ENCODE measurements at regions not wholly inside any gene's neighbourhood (a gene's known extent, or its start where the extent isn't known, plus 50 kb on each side); places are given as distances from the start of the nearest gene placed in this dataset.

- H3K4me1 Mint-ChIP-seq (ENCODE audit: low read depth, unreplicated experiment), result peaks cover 5% of the 10 kb centered on the region
- Histone ChIP-seq H2AFZ (ENCODE audit: low read depth, low read length) (no peak overlapping the region), H4K20me1 (ENCODE audit: insufficient read depth, low read length) (no peaks in the 10 kb centered on the region), H3K9me3 (ENCODE audit: insufficient read depth, low read depth, low read length) (no peaks in the 10 kb centered on the region), H3K27me3 (ENCODE audit: insufficient read depth, low read length) (no peaks in the 10 kb centered on the region), H3K4me3 (ENCODE audit: insufficient read depth, low read depth, low read length) (no peak overlapping the region), H3K79me2 (ENCODE audit: insufficient read depth, low read length) (no peaks in the 10 kb centered on the region), H3K4me2 (ENCODE audit: low read length) (no peak overlapping the region), H3K9ac (ENCODE audit: low read length) (no peak overlapping the region), H3K4me1 (ENCODE audit: insufficient read depth, low read length) (no peaks in the 10 kb centered on the region), H3K36me3 (ENCODE audit: insufficient read depth, low read length) (no peaks in the 10 kb centered on the region), H3K27ac (ENCODE audit: low read depth, low read length) (no peak overlapping the region)
- no peak overlapping the region for H3K27ac Mint-ChIP-seq (ENCODE audit: unreplicated experiment)
- no peaks in the 10 kb centered on the region for H3K9me3 Mint-ChIP-seq (ENCODE audit: unreplicated experiment)
- DNase-seq (ENCODE audit: low read depth) (no peak), FAIRE-seq (no peak)
- H3K27me3 Mint-ChIP-seq (ENCODE audit: low read depth, unreplicated experiment), result no peaks in the 10 kb centered on the region
- no peak overlapping the region for H3K4me3 Mint-ChIP-seq (ENCODE audit: unreplicated experiment)
- no peak for TF ChIP-seq CTCF (IDR thresholded peaks at IDR 0.05; ENCODE audit: insufficient read depth, low read depth, low read length)
- TF ChIP-seq EZH2 (IDR thresholded peaks at IDR 0.05; ENCODE audit: insufficient read depth, low read length), result no peak
- no peaks in the 10 kb centered on the region for H3K36me3 Mint-ChIP-seq (ENCODE audit: low read depth, unreplicated experiment)
These were observed 1507.2 kb upstream of the ZEB2 start for GRCh38 chr2:146027156-146027555.

GRCh38 chr2:146025519-146025918, 1505.6 kb upstream of the ZEB2 start:
- Histone ChIP-seq H3K9ac (ENCODE audit: low read length) (no peak overlapping the region), H3K9me3 (ENCODE audit: insufficient read depth, low read depth, low read length) (no peaks in the 10 kb centered on the region), H3K4me1 (ENCODE audit: insufficient read depth, low read length) (no peaks in the 10 kb centered on the region), H3K4me3 (ENCODE audit: insufficient read depth, low read depth, low read length) (no peak overlapping the region), H3K79me2 (ENCODE audit: insufficient read depth, low read length) (no peaks in the 10 kb centered on the region), H3K4me2 (ENCODE audit: low read length) (no peak overlapping the region), H2AFZ (ENCODE audit: low read depth, low read length) (no peak overlapping the region), H3K27ac (ENCODE audit: low read depth, low read length) (no peak overlapping the region), H3K27me3 (ENCODE audit: insufficient read depth, low read length) (no peaks in the 10 kb centered on the region), H3K36me3 (ENCODE audit: insufficient read depth, low read length) (no peaks in the 10 kb centered on the region), H4K20me1 (ENCODE audit: insufficient read depth, low read length) (no peaks in the 10 kb centered on the region)
- DNase-seq (ENCODE audit: low read depth), result no peak
- Mint-ChIP-seq H3K27me3 (ENCODE audit: low read depth, unreplicated experiment) (no peaks in the 10 kb centered on the region), H3K36me3 (ENCODE audit: low read depth, unreplicated experiment) (no peaks in the 10 kb centered on the region), H3K9me3 (ENCODE audit: unreplicated experiment) (no peaks in the 10 kb centered on the region), H3K27ac (ENCODE audit: unreplicated experiment) (no peak overlapping the region), H3K4me1 (ENCODE audit: low read depth, unreplicated experiment) (peaks cover 2% of the 10 kb centered on the region), H3K4me3 (ENCODE audit: unreplicated experiment) (no peak overlapping the region)
- TF ChIP-seq CTCF (IDR thresholded peaks at IDR 0.05; ENCODE audit: insufficient read depth, low read depth, low read length) (no peak), EZH2 (IDR thresholded peaks at IDR 0.05; ENCODE audit: insufficient read depth, low read length) (no peak)
- FAIRE-seq, result no peak

GRCh38 chr2:146024212-146024743, 1504.4 kb upstream of the ZEB2 start:
- H3K27ac ChIP-seq (ENCODE audit: low read depth, low read length), result no peak overlapping the region
- no peaks in the 10 kb centered on the region for H3K27me3 ChIP-seq (ENCODE audit: insufficient read depth, low read length)
- H3K27me3 Mint-ChIP-seq (ENCODE audit: low read depth, unreplicated experiment), result no peaks in the 10 kb centered on the region
- FAIRE-seq, result no peak
- H3K27ac Mint-ChIP-seq (ENCODE audit: unreplicated experiment), result no peak overlapping the region
- H3K4me1 ChIP-seq (ENCODE audit: insufficient read depth, low read length), result no peaks in the 10 kb centered on the region
- no peak overlapping the region for H3K4me3 Mint-ChIP-seq (ENCODE audit: unreplicated experiment)
- no peaks in the 10 kb centered on the region for H3K9me3 Mint-ChIP-seq (ENCODE audit: unreplicated experiment)
- H4K20me1 ChIP-seq (ENCODE audit: insufficient read depth, low read length), result no peaks in the 10 kb centered on the region
- no peak for TF ChIP-seq CTCF (IDR thresholded peaks at IDR 0.05; ENCODE audit: insufficient read depth, low read depth, low read length)
- no peak for TF ChIP-seq EZH2 (IDR thresholded peaks at IDR 0.05; ENCODE audit: insufficient read depth, low read length)
- H3K36me3 ChIP-seq (ENCODE audit: insufficient read depth, low read length), result no peaks in the 10 kb centered on the region
- no peak overlapping the region for H3K4me3 ChIP-seq (ENCODE audit: insufficient read depth, low read depth, low read length)
- no peak overlapping the region for H2AFZ ChIP-seq (ENCODE audit: low read depth, low read length)
- H3K4me1 Mint-ChIP-seq (ENCODE audit: low read depth, unreplicated experiment), result peaks cover 2% of the 10 kb centered on the region
- no peaks in the 10 kb centered on the region for H3K36me3 Mint-ChIP-seq (ENCODE audit: low read depth, unreplicated experiment)
- no peaks in the 10 kb centered on the region for H3K79me2 ChIP-seq (ENCODE audit: insufficient read depth, low read length)
- no peak overlapping the region for H3K9ac ChIP-seq (ENCODE audit: low read length)
- no peak for DNase-seq (ENCODE audit: low read depth)
- no peak overlapping the region for H3K4me2 ChIP-seq (ENCODE audit: low read length)
- no peaks in the 10 kb centered on the region for H3K9me3 ChIP-seq (ENCODE audit: insufficient read depth, low read depth, low read length)

Data from astrocyte (in vitro differentiated cells and primary cell).